GM10266 (cell line): ENCODE measurements at regions not wholly inside any gene's neighbourhood (a gene's known extent, or its start where the extent isn't known, plus 50 kb on each side); places are given as distances from the start of the nearest gene placed in this dataset.
"Not testable (repeated sequence)": the region's sequence is repeated elsewhere in the genome, so short reads cannot be mapped to it uniquely, and the experiment has no call there.

Experiments
- DNase-seq: peaks from one replicate; pipeline ENCODE4 v3.0.0; 2012; ENCODE audit errors: extremely low spot score
- CTCF ChIP-seq: IDR thresholded peaks from 2 replicates; pipeline ENCODE4 v1.5.1; 2012; ENCODE audit warnings: mild to moderate bottlenecking, low read depth; ENCODE audit not compliant: control insufficient read depth, insufficient read depth; ENCODE audit errors: missing control alignments

- no peak for DNase-seq
- TF ChIP-seq CTCF = no peak
Observed at GRCh38 chr12:24507827-24508226, 441.1 kb downstream of the BCAT1 start.

- no peak for TF ChIP-seq CTCF
- DNase-seq = no peak
Observed at GRCh38 chr12:24505366-24506015, 443.4 kb downstream of the BCAT1 start.

- DNase-seq = not testable (repeated sequence)
Observed at GRCh38 chr12:24503477-24503876, 445.4 kb downstream of the BCAT1 start.

GRCh38 chr12:24500831-24501230 lies 448.1 kb downstream of the BCAT1 start:
- TF ChIP-seq CTCF = no peak
- DNase-seq = no peak

GRCh38 chr12:24500421-24500820 lies 448.5 kb downstream of the BCAT1 start:
- no peak for TF ChIP-seq CTCF

GRCh38 chr12:24499151-24500146 lies 449.5 kb downstream of the BCAT1 start:
- no peak for TF ChIP-seq CTCF
- DNase-seq = no peak

More at GRCh38 chr12:24500421-24500820, 448.5 kb downstream of the BCAT1 start:
- DNase-seq = no peak

- no peak for DNase-seq
- no peak for TF ChIP-seq CTCF
Observed at GRCh38 chr12:24496755-24497154, 452.1 kb downstream of the BCAT1 start.
